SK-N-MC (cell line): ENCODE measurements at regions not wholly inside any gene's neighbourhood (a gene's known extent, or its start where the extent isn't known, plus 50 kb on each side); places are given as distances from the start of the nearest gene placed in this dataset.

Experiments
- EZH2 ChIP-seq: fragments of 200-600 bp; sonication (generic); IDR thresholded peaks from one replicate; pipeline ENCODE4 v1.6.1; 2017; ENCODE audit warnings: antibody characterized with exemption
- POLR2AphosphoS5 ChIP-seq: IDR thresholded peaks from 2 replicates; pipeline ENCODE4 v1.6.1; 2012; ENCODE audit warnings: mild to moderate bottlenecking, low read depth, low read length, borderline replicate concordance

- no peak for TF ChIP-seq POLR2AphosphoS5
- TF ChIP-seq EZH2: no peak
These were observed 122.9 kb downstream of the LSMEM1 start for GRCh38 chr7:112603673-112604072.
